RCC 7860 (cell line): ENCODE measurements at regions not wholly inside any gene's neighbourhood (a gene's known extent, or its start where the extent isn't known, plus 50 kb on each side); places are given as distances from the start of the nearest gene placed in this dataset.

ENCODE experiments used
- DNase-seq: peaks from one replicate; pipeline ENCODE4 v3.0.0-alpha.2; 2015; ENCODE audit warnings: low spot score
- FAIRE-seq: peaks from 2 replicates; lab custom pipeline; 2012; peaks lifted over from hg19 to GRCh38; lab: Jason Lieb, UNC

- DNase-seq (no peak), FAIRE-seq (no peak)
Measured at GRCh38 chr12:114254998-114255397, 150.9 kb downstream of the TBX5 start.

- FAIRE-seq (no peak), DNase-seq (no peak)
Measured at GRCh38 chr12:114253976-114254778, 151.8 kb downstream of the TBX5 start.

- FAIRE-seq: no peak
- no peak for DNase-seq
Measured at GRCh38 chr12:114248527-114248926, 157.4 kb downstream of the TBX5 start.

DNA sequence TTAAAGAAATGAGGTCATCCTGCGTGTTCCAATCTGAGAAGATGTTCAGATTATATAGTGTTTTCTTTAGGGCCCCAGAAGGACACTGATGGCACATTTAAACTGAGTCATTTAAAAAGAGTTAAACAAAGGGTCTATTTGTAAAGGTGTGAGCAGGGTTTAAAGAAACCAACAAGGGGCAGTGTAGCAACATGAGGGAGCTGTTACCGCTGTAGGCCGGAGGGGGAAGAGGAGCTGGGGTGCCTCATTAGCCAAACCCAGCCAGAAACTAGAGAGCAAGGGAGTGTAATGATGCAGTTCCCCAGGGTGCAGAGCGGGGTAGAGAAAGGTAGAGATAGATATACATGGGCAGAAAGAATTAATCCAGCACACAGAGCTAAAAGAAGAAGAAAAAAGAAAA, 160.4 kb downstream of the TBX5 start:
- DNase-seq: no peak
- FAIRE-seq: no peak

DNA sequence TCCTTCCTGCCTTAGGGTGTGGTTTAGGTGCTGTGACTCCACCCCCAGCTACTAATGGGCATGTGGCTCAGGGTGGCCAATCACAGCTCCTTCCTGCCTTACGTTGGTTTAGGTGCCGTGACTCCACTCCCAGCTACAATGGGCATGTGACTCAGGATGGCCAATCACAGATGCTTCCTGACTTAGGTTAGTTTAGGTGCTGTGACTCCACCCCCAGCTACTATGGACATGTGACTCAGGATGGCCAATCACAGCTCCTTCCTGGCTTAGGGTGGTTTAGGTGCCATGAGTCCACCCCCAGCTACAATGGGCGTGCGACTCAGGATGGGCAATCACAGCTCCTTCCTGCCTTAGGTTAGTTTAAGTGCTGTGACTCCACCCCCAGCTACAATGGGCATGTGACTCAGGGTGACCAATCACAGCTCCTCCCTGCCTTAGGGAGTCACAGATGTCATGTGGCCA, 163.9 kb downstream of the TBX5 start:
- no peak for FAIRE-seq
- DNase-seq: no peak

DNA sequence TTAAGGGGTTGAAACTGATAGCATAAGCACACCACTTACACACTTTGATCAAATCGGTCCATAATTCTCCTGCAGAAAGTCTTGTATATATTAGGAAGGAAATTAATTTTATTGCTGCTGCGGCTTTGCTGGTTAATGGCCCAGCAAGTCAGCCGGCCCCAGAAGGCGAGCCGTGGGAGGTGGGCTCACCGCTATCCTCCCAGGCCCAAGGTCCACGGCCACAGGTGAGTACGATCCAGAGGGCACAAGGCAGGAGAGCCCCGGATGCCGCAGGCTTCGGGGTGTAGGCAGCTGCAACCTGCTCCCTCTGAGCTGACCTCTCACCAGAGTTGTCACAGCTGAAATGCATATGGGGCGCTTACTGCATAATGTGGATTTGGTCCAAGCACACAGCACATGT, 165.7 kb downstream of the TBX5 start:
- DNase-seq (no peak), FAIRE-seq (no peak)

- FAIRE-seq (no peak), DNase-seq (no peak)
Measured at GRCh38 chr12:114238808-114239207, 167.1 kb downstream of the TBX5 start.

DNA sequence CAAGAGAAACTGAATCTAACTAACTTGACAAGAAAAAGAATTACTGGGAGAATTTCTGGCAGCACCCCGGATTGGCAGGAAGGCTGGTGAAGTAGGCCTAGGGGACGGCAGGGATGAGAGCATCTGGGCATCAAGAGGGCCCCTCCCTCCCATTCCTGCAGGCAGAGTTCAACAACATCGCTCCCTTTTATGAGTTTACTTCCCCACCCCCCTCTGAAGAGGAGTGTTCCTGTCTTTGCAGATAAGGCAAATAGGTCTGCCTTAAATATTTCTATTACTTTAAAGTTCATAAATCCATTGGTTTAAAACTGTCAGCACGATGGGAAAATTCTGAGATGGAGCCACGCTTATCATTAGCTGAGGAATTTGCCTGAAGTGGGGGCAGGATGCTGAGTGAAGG, 168.7 kb downstream of the TBX5 start:
- DNase-seq (no peak), FAIRE-seq (no peak)

DNA sequence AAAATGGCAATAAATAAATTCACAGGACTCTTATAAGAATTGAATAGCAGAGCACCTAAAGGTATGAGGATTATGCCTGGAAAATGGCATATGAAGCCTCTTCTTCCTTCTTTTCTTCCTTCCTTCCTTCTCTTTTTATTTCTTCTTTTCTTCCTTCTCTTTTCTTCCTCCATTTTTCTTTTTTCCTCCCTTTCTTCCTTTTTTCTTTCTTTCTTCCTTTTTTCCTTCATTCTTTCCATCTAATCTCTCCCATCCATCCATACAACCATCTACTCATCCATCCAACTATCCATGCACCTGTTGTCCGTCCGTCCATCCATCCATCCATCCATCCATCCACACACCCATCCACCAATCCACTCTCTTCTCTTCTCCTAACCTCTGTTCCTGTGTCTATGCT, 173.8 kb downstream of the TBX5 start:
- no peak for FAIRE-seq

GRCh38 chr12:114229150-114229549, 176.8 kb downstream of the TBX5 start:
- DNase-seq (no peak), FAIRE-seq (no peak)

More for the DNA sequence above, 173.8 kb downstream of the TBX5 start:
- DNase-seq: no peak

DNA sequence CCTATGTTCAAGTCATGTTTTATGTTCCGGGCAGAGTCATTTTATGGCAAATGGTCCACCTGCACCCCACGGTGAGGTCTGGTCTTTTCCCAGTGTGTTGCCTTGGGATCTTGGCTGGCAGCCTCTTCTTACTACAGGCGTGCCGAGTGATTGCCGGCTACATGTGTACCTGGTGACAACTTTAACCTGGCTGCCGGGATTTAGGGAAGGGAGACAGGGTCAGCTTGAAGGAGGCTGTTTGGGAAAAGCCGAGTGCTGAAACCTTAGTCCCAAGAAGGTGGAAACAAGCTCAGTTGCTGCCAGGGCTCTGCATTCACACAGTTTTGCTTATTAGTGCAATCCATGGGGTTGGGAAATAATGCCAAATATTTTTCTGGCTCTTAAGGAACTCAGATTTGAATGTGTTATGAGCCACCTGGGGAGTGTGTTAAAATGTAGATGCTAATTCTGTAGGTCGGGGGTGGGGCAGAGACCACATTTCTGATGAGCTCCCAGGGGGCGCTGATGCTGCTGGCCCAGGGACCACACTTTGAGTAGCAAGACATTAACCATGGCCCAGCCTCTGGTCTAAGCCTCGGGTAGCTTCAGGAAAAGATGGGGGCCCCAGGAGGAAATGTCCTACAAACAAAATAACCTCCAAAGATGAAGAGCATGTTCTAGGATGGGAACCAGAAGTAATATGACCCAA, 179.6 kb downstream of the TBX5 start:
- DNase-seq (no peak), FAIRE-seq (no peak)

DNA sequence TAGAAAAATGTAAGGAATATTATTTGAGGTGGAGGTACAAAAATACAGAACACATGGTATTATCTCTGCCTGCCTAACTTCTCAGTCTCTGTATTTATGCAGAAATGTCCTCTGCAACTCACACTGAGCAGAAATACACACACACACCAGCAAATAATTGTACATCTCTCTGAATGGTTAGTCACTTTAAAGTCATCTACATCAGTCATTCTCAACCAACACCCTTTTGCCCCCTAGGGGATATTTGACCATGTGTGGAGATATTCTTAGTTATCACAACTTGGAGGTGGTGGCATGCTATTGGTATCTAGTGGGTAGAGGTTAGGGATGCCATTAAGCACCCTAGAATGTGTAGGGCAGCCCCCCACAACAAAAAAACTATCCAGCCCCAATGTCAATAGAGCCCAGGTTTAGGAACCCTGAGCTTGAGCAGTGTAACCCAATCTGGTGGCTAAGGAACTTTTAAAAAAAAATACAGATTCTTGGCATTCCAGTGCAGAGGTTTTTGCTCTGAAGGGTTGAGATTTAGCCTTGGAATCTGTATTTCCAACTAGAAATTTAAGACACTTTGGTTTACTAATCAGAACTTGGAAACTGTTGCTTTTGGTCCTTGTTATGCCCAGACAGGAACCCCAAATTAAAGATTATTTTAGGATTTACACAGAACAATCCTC, 183.8 kb downstream of the TBX5 start:
- FAIRE-seq: no peak

GRCh38 chr12:114221136-114221833, 184.7 kb downstream of the TBX5 start:
- DNase-seq (no peak), FAIRE-seq (no peak)

More for the DNA sequence above, 183.8 kb downstream of the TBX5 start:
- DNase-seq: no peak

DNA sequence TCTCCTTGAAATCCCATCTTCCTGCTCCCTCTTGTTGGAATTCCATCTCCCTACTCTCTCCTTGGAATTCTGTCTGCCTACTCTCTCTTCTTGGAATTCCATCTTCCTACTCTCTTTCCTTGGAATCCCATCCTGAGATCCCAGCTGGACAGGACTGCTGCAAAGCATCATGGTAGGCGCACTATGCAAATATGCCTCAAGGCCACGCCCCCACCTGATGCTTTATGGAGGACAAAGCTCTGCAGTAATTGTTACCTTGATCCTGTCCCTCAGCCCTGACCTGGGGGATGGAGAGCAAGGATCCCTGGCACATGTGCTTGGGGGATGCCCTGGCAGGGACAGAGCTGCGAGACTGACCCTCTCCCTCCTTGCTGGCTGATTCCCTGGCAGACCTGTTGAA, 185.6 kb downstream of the TBX5 start:
- DNase-seq (no peak), FAIRE-seq (no peak)

DNA sequence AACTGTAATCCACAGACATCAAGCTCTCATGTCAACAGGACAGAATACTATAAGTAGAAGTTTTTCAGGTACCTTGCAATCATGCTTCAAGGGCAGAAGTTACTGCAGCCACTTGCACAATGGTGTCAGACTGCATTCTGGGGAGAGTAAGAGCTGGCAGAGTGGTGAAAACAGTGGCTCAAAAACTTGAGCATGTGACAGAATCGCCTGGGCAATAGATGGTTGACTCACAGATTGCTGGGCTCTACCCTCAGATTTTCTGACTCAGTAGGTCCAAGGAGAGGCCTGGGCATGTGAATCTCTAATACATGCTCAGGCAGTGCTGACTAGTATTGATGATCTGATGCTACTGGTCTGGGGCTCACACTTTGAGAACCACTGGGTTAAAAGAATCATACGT, 187.8 kb downstream of the TBX5 start:
- FAIRE-seq (no peak), DNase-seq (no peak)

GRCh38 chr12:114215746-114216145, 190.2 kb downstream of the TBX5 start:
- DNase-seq (no peak), FAIRE-seq (no peak)

DNA sequence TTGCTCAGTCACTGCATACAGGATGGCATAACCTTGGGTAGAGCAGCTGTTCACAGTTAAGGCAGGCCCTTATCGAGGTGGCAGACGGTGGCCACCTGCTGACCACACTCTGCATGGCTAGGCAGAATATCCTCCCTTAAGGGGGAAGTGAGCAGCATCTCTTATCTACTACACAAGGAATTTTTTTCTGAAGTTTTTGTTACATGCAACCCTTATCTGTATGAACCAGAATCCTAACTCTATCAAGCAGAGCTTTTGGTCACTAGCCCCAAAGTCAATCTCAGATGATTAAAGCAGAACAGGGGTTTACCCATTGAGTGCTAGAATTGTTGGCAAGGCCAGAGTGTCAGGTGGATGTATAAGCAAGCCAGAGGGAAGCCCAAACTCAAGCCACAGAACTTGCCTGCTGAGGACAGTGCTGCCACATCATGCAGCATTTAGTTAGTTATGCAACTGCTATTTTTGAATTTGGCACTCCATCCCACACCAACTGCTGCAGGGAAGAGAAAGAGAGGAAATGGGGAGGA, 192.8 kb downstream of the TBX5 start:
- FAIRE-seq (no peak), DNase-seq (no peak)

- FAIRE-seq: no peak
Measured at GRCh38 chr12:114209861-114210260, 196.1 kb downstream of the TBX5 start.

DNA sequence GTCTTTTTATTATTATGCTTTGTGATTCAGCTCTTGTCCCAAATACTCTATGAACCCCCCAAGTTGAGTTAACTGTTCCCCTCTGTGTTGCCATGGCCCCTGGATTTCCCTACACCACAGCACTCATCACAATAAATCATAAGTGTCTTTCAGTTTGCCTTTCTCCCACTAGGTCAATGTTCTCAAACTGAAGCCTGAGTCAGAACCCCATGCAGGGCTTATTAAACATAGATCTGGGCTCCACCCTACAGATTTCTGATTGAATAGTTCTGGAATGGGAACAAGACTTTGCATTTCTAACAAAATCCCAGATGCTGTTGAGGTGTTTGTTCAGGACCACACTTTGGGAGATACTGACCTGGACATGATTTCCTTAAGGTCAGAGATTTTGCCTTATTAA, 199.4 kb downstream of the TBX5 start:
- DNase-seq: no peak
- FAIRE-seq: no peak

More at GRCh38 chr12:114209861-114210260, 196.1 kb downstream of the TBX5 start:
- DNase-seq: no peak

DNA sequence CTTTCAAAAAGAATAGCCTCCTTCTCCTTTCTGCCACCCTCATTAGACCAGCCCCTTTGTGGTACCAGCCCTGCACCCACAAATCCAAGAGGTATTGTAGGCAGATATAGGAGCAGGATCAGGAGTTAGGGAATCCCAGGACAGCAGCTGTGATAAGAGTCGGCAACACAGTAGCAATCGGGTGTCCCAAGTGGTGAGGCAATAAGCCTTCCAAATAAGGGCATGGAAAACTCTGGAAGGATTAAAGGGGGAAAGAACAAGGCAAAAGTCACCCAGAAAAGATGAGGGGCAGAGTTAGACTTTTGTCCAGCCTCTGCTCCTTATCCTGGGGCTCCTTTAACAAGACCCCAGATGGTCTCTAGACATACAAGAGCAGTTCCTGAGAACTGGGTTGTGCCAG, 204.2 kb downstream of the TBX5 start:
- DNase-seq (no peak), FAIRE-seq (no peak)

- DNase-seq: no peak
- no peak for FAIRE-seq
Measured at GRCh38 chr12:114194956-114195355, 211.0 kb downstream of the TBX5 start.
